ENCODE measurements at regions not wholly inside any gene's neighbourhood (a gene's known extent, or its start where the extent isn't known, plus 50 kb on each side); places are given as distances from the start of the nearest gene placed in this dataset.
A peak's percentile ranks its signal among the peaks of the same experiment; 100 is the strongest.
"Not testable (repeated sequence)": the region's sequence is repeated elsewhere in the genome, so short reads cannot be mapped to it uniquely, and the experiment has no call there.

- DNase-seq (ENCODE audit: low spot score): no peak
These were observed 321.9 kb upstream of the ZNF507 start for GRCh38 chr19:32023564-32023832.

GRCh38 chr19:32029235-32029634 lies 316.2 kb upstream of the ZNF507 start:
- DNase-seq (ENCODE audit: low spot score): no peak

GRCh38 chr19:32032561-32032960 lies 312.8 kb upstream of the ZNF507 start:
- DNase-seq (ENCODE audit: low spot score): peak; percentile 67

GRCh38 chr19:32035626-32036025 lies 309.8 kb upstream of the ZNF507 start:
- DNase-seq (ENCODE audit: low spot score): no peak

GRCh38 chr19:32038021-32038920 lies 307.1 kb upstream of the ZNF507 start:
- peak; percentile 95 for DNase-seq (ENCODE audit: low spot score)

- peak; percentile 69 for DNase-seq (ENCODE audit: low spot score)
These were observed 306.4 kb upstream of the ZNF507 start for GRCh38 chr19:32038961-32039360.

- no peak for DNase-seq (ENCODE audit: low spot score)
These were observed 306.0 kb upstream of the ZNF507 start for GRCh38 chr19:32039440-32039839.

- peak; percentile 84 for DNase-seq (ENCODE audit: low spot score)
These were observed 305.2 kb upstream of the ZNF507 start for GRCh38 chr19:32040236-32040635.

GRCh38 chr19:32041681-32042292 lies 303.6 kb upstream of the ZNF507 start:
- peak; percentile 80 for DNase-seq (ENCODE audit: low spot score)

GRCh38 chr19:32047788-32048187 lies 297.6 kb upstream of the ZNF507 start:
- no peak for DNase-seq (ENCODE audit: low spot score)

- DNase-seq (ENCODE audit: low spot score): no peak
These were observed 292.0 kb upstream of the ZNF507 start for GRCh38 chr19:32053376-32053775.

GRCh38 chr19:32053861-32054260 lies 291.5 kb upstream of the ZNF507 start:
- DNase-seq (ENCODE audit: low spot score): no peak

- DNase-seq (ENCODE audit: low spot score): no peak
These were observed 287.3 kb upstream of the ZNF507 start for GRCh38 chr19:32058131-32058530.

- no peak for DNase-seq (ENCODE audit: low spot score)
These were observed 284.1 kb upstream of the ZNF507 start for GRCh38 chr19:32061315-32061714.

GRCh38 chr19:32063601-32064000 lies 281.8 kb upstream of the ZNF507 start:
- DNase-seq (ENCODE audit: low spot score): no peak

- DNase-seq (ENCODE audit: low spot score): no peak
These were observed 279.4 kb upstream of the ZNF507 start for GRCh38 chr19:32066056-32066455.

GRCh38 chr19:32067685-32068084 lies 277.7 kb upstream of the ZNF507 start:
- no peak for DNase-seq (ENCODE audit: low spot score)

- DNase-seq (ENCODE audit: low spot score): no peak
These were observed 276.6 kb upstream of the ZNF507 start for GRCh38 chr19:32068793-32069192.

GRCh38 chr19:32070101-32070500 lies 275.3 kb upstream of the ZNF507 start:
- DNase-seq (ENCODE audit: low spot score): no peak

- no peak for DNase-seq (ENCODE audit: low spot score)
These were observed 263.4 kb upstream of the ZNF507 start for GRCh38 chr19:32082028-32082427.

GRCh38 chr19:32084756-32085363 lies 260.6 kb upstream of the ZNF507 start:
- DNase-seq (ENCODE audit: low spot score): not testable (repeated sequence)

GRCh38 chr19:32091241-32091640 lies 254.2 kb upstream of the ZNF507 start:
- DNase-seq (ENCODE audit: low spot score): no peak

GRCh38 chr19:32097011-32097410 lies 248.4 kb upstream of the ZNF507 start:
- DNase-seq (ENCODE audit: low spot score): no peak
